Activated T-helper 17 cell treated with anti-CD3 and anti-CD28 coated beads, Interleukin-2, amount 50 U/mL, for 72 hours (primary cell): ENCODE measurements at regions not wholly inside any gene's neighbourhood (a gene's known extent, or its start where the extent isn't known, plus 50 kb on each side); places are given as distances from the start of the nearest gene placed in this dataset.

ENCODE experiments used
- ATAC-seq: fragments of 150-1000 bp; cut with Tn5 transposase; replicated peaks from 2 replicates; pipeline ENCODE4 v1.10.0; 2021; ENCODE audit warnings: mild to moderate bottlenecking, moderate library complexity
- H3K27ac Mint-ChIP-seq: one replicate; pipeline ENCODE4 v1.8.0; 2022; ENCODE audit warnings: mixed read lengths
- H3K27me3 Mint-ChIP-seq: one replicate; pipeline ENCODE4 v1.8.0; 2022; ENCODE audit warnings: mixed read lengths
- H3K36me3 Mint-ChIP-seq: one replicate; pipeline ENCODE4 v1.8.0; 2022; ENCODE audit warnings: low read depth, mild to moderate bottlenecking, mixed read lengths
- H3K4me1 Mint-ChIP-seq: one replicate; pipeline ENCODE4 v1.8.0; 2022; ENCODE audit warnings: mixed read lengths
- H3K4me3 Mint-ChIP-seq: one replicate; pipeline ENCODE4 v1.8.0; 2022; ENCODE audit warnings: mild to moderate bottlenecking, mixed read lengths
- H3K9me3 Mint-ChIP-seq: one replicate; pipeline ENCODE4 v1.8.0; 2022; ENCODE audit warnings: mixed read lengths

GRCh38 chr2:62343206-62343605 is 147.3 kb downstream of the B3GNT2 start:
- Mint-ChIP-seq H3K36me3 (no peaks in the 10 kb centered on the region), H3K9me3 (no peaks in the 10 kb centered on the region), H3K27ac (no peak overlapping the region), H3K4me3 (no peak overlapping the region), H3K4me1 (peaks cover 5% of the 10 kb centered on the region), H3K27me3 (no peaks in the 10 kb centered on the region)
- no peak for ATAC-seq

- Mint-ChIP-seq H3K27ac (no peak overlapping the region), H3K9me3 (no peaks in the 10 kb centered on the region), H3K27me3 (no peaks in the 10 kb centered on the region), H3K4me3 (no peak overlapping the region), H3K36me3 (no peaks in the 10 kb centered on the region), H3K4me1 (peaks cover 5% of the 10 kb centered on the region)
- peak; percentile 31 for ATAC-seq
Observed at GRCh38 chr2:62340994-62341484, 145.1 kb downstream of the B3GNT2 start.

- no peak for ATAC-seq
- Mint-ChIP-seq H3K4me1 (peaks cover 5% of the 10 kb centered on the region), H3K27ac (no peak overlapping the region), H3K36me3 (no peaks in the 10 kb centered on the region), H3K9me3 (no peaks in the 10 kb centered on the region), H3K4me3 (no peak overlapping the region), H3K27me3 (no peaks in the 10 kb centered on the region)
Observed at GRCh38 chr2:62339837-62340236, 143.9 kb downstream of the B3GNT2 start.

- Mint-ChIP-seq H3K36me3 (no peaks in the 10 kb centered on the region), H3K4me1 (peaks cover 1% of the 10 kb centered on the region), H3K27me3 (no peaks in the 10 kb centered on the region), H3K9me3 (no peaks in the 10 kb centered on the region), H3K4me3 (no peak overlapping the region), H3K27ac (no peak overlapping the region)
- ATAC-seq: no peak
Observed at GRCh38 chr2:62339413-62339812, 143.5 kb downstream of the B3GNT2 start.

GRCh38 chr2:62338111-62338510 is 142.2 kb downstream of the B3GNT2 start:
- no peak for ATAC-seq
- no peaks in the 10 kb centered on the region for H3K36me3 Mint-ChIP-seq
- H3K27ac Mint-ChIP-seq: no peak overlapping the region
- H3K4me3 Mint-ChIP-seq: no peak overlapping the region
- H3K27me3 Mint-ChIP-seq: no peaks in the 10 kb centered on the region
- H3K9me3 Mint-ChIP-seq: no peaks in the 10 kb centered on the region
- no peaks in the 10 kb centered on the region for H3K4me1 Mint-ChIP-seq

- H3K27ac Mint-ChIP-seq: no peak overlapping the region
- H3K4me1 Mint-ChIP-seq: no peaks in the 10 kb centered on the region
- H3K4me3 Mint-ChIP-seq: no peak overlapping the region
- H3K9me3 Mint-ChIP-seq: no peaks in the 10 kb centered on the region
- no peak for ATAC-seq
- H3K36me3 Mint-ChIP-seq: no peaks in the 10 kb centered on the region
- H3K27me3 Mint-ChIP-seq: no peaks in the 10 kb centered on the region
Observed at GRCh38 chr2:62337403-62337802, 141.5 kb downstream of the B3GNT2 start.

- H3K4me1 Mint-ChIP-seq: no peaks in the 10 kb centered on the region
- no peaks in the 10 kb centered on the region for H3K36me3 Mint-ChIP-seq
- H3K27me3 Mint-ChIP-seq: no peaks in the 10 kb centered on the region
- no peak overlapping the region for H3K4me3 Mint-ChIP-seq
- ATAC-seq: no peak
- H3K9me3 Mint-ChIP-seq: no peaks in the 10 kb centered on the region
- no peak overlapping the region for H3K27ac Mint-ChIP-seq
Observed at GRCh38 chr2:62335612-62336011, 139.7 kb downstream of the B3GNT2 start.

GRCh38 chr2:62334440-62335058 is 138.6 kb downstream of the B3GNT2 start:
- ATAC-seq: peak; percentile 62

GRCh38 chr2:62334009-62334408 is 138.1 kb downstream of the B3GNT2 start:
- Mint-ChIP-seq H3K36me3 (no peaks in the 10 kb centered on the region), H3K27ac (peak overlapping the region; percentile 26), H3K4me1 (no peaks in the 10 kb centered on the region), H3K27me3 (no peaks in the 10 kb centered on the region), H3K4me3 (peak overlapping the region; percentile 2), H3K9me3 (no peaks in the 10 kb centered on the region)
- ATAC-seq: no peak

More at GRCh38 chr2:62334440-62335058, 138.6 kb downstream of the B3GNT2 start:
- no peaks in the 10 kb centered on the region for H3K4me1 Mint-ChIP-seq
- H3K27ac Mint-ChIP-seq: peak overlapping the region; percentile 26
- H3K36me3 Mint-ChIP-seq: no peaks in the 10 kb centered on the region
- H3K4me3 Mint-ChIP-seq: peak overlapping the region; percentile 2
- H3K27me3 Mint-ChIP-seq: no peaks in the 10 kb centered on the region
- no peaks in the 10 kb centered on the region for H3K9me3 Mint-ChIP-seq

- Mint-ChIP-seq H3K36me3 (no peaks in the 10 kb centered on the region), H3K27ac (no peak overlapping the region), H3K4me1 (no peaks in the 10 kb centered on the region), H3K27me3 (no peaks in the 10 kb centered on the region), H3K4me3 (no peak overlapping the region), H3K9me3 (no peaks in the 10 kb centered on the region)
- ATAC-seq: no peak
Observed at GRCh38 chr2:62330959-62331358, 135.0 kb downstream of the B3GNT2 start.

- no peak for ATAC-seq
- Mint-ChIP-seq H3K36me3 (no peaks in the 10 kb centered on the region), H3K4me1 (no peaks in the 10 kb centered on the region), H3K27me3 (no peaks in the 10 kb centered on the region), H3K27ac (no peak overlapping the region), H3K4me3 (no peak overlapping the region), H3K9me3 (peaks cover 4% of the 10 kb centered on the region)
Observed at GRCh38 chr2:62329797-62330196, 133.9 kb downstream of the B3GNT2 start.

- Mint-ChIP-seq H3K27ac (no peak overlapping the region), H3K4me1 (no peaks in the 10 kb centered on the region), H3K27me3 (no peaks in the 10 kb centered on the region), H3K9me3 (peaks cover 4% of the 10 kb centered on the region), H3K36me3 (no peaks in the 10 kb centered on the region), H3K4me3 (no peak overlapping the region)
- ATAC-seq: no peak
Observed at GRCh38 chr2:62326735-62327134, 130.8 kb downstream of the B3GNT2 start.

- H3K4me1 Mint-ChIP-seq: peaks cover 4% of the 10 kb centered on the region
- H3K4me3 Mint-ChIP-seq: no peak overlapping the region
- no peaks in the 10 kb centered on the region for H3K36me3 Mint-ChIP-seq
- peaks cover 4% of the 10 kb centered on the region for H3K9me3 Mint-ChIP-seq
- no peaks in the 10 kb centered on the region for H3K27me3 Mint-ChIP-seq
- no peak for ATAC-seq
- H3K27ac Mint-ChIP-seq: no peak overlapping the region
Observed at GRCh38 chr2:62325398-62325797, 129.5 kb downstream of the B3GNT2 start.

GRCh38 chr2:62321380-62322289 is 125.7 kb downstream of the B3GNT2 start:
- Mint-ChIP-seq H3K36me3 (no peaks in the 10 kb centered on the region), H3K27ac (no peak overlapping the region), H3K27me3 (no peaks in the 10 kb centered on the region), H3K4me1 (peaks cover 8% of the 10 kb centered on the region), H3K9me3 (peaks cover 4% of the 10 kb centered on the region), H3K4me3 (no peak overlapping the region)
- peak; percentile 70 for ATAC-seq
